ENCODE measurements at regions not wholly inside any gene's neighbourhood (a gene's known extent, or its start where the extent isn't known, plus 50 kb on each side); places are given as distances from the start of the nearest gene placed in this dataset.

DNA sequence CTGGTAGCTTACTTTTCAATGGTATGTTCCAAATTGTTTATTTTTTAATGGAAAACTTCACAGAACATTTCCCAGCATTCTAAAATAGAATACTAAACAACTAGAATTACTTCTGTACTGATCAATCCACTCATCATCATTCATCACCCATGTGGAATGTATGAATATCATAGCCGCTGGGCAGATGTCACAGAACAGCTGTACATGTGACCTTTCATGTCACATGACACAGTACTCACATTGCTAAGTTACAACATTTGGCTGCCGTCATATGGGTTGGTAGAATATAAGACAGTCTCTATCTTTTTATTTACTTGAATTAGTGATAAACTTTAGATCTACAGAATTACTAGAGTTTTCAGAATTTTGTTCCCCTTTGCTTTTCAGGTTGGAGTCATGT is 387.6 kb downstream of the ZEB2 start:
- Histone ChIP-seq H3K36me3 (no peaks in the 10 kb centered on the region), H3K4me2 (no peak overlapping the region), H3F3A (ENCODE audit: low read depth) (peaks cover 9% of the 10 kb centered on the region), H3K9me3 (ENCODE audit: low read depth) (no peaks in the 10 kb centered on the region), H3K9ac (no peak overlapping the region), H3K4me1 (peaks cover 11% of the 10 kb centered on the region), H2AFZ (replicated peaks) (no peak overlapping the region), H3K27me3 (no peaks in the 10 kb centered on the region), H4K20me1 (ENCODE audit: low read depth) (no peaks in the 10 kb centered on the region), H3K4me3 (no peak overlapping the region), H3K27ac (no peak overlapping the region), H3K79me2 (ENCODE audit: low read depth) (no peaks in the 10 kb centered on the region)
- no peak overlapping the region for H3K27ac Mint-ChIP-seq
- no peak for DNase-seq (ENCODE audit: low spot score)
- peaks cover 5% of the 10 kb centered on the region for H3K36me3 Mint-ChIP-seq
- H3K27me3 Mint-ChIP-seq (ENCODE audit: insufficient read depth, low read depth), result no peaks in the 10 kb centered on the region
- TF ChIP-seq EZH2 (IDR thresholded peaks at IDR 0.05), result no peak
- TF ChIP-seq, protein P1, sequence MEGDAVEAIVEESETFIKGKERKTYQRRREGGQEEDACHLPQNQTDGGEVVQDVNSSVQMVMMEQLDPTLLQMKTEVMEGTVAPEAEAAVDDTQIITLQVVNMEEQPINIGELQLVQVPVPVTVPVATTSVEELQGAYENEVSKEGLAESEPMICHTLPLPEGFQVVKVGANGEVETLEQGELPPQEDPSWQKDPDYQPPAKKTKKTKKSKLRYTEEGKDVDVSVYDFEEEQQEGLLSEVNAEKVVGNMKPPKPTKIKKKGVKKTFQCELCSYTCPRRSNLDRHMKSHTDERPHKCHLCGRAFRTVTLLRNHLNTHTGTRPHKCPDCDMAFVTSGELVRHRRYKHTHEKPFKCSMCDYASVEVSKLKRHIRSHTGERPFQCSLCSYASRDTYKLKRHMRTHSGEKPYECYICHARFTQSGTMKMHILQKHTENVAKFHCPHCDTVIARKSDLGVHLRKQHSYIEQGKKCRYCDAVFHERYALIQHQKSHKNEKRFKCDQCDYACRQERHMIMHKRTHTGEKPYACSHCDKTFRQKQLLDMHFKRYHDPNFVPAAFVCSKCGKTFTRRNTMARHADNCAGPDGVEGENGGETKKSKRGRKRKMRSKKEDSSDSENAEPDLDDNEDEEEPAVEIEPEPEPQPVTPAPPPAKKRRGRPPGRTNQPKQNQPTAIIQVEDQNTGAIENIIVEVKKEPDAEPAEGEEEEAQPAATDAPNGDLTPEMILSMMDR (IDR thresholded peaks at IDR 0.05), result no peak
- no peak for TF ChIP-seq EZH2phosphoT487 (IDR thresholded peaks at IDR 0.05)
- no peaks in the 10 kb centered on the region for H3K9me3 Mint-ChIP-seq
- H3K4me3 Mint-ChIP-seq, result no peak overlapping the region
- peaks cover 11% of the 10 kb centered on the region for H3K4me1 Mint-ChIP-seq

DNA sequence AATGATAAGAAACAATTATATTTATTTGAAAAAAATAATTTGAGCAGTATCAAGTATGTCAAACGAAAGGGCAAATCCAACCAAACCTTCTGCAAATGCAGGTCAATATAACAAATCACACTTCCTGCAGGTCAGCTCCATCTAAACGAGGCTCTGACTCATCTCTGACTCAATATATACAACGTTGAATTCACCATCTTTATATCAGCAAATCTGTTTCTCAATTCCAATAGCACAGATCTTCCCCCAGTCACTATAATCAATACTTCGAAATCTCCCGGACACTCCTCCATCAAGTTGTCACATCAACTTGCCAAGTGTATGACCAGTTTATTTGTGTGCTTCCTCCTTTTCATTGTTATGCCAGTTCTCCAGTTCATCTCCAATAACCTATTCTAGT is 388.9 kb downstream of the ZEB2 start:
- no peak overlapping the region for H3K27ac ChIP-seq
- H3K27me3 ChIP-seq, result no peaks in the 10 kb centered on the region
- H4K20me1 ChIP-seq (ENCODE audit: low read depth), result no peaks in the 10 kb centered on the region
- no peak overlapping the region for H3K4me3 Mint-ChIP-seq
- no peaks in the 10 kb centered on the region for H3K36me3 ChIP-seq
- H3K4me2 ChIP-seq, result no peak overlapping the region
- no peak overlapping the region for H3K4me3 ChIP-seq
- peaks cover 8% of the 10 kb centered on the region for H3K4me1 Mint-ChIP-seq
- no peaks in the 10 kb centered on the region for H3K79me2 ChIP-seq (ENCODE audit: low read depth)
- no peak overlapping the region for H3K27ac Mint-ChIP-seq
- no peak overlapping the region for H2AFZ ChIP-seq (replicated peaks)
- peaks cover 5% of the 10 kb centered on the region for H3K36me3 Mint-ChIP-seq
- H3K9me3 Mint-ChIP-seq, result no peaks in the 10 kb centered on the region
- no peak for DNase-seq (ENCODE audit: low spot score)
- no peaks in the 10 kb centered on the region for H3K9me3 ChIP-seq (ENCODE audit: low read depth)
- no peak for TF ChIP-seq EZH2phosphoT487 (IDR thresholded peaks at IDR 0.05)
- TF ChIP-seq, protein P1 (IDR thresholded peaks at IDR 0.05), result no peak
- TF ChIP-seq EZH2 (IDR thresholded peaks at IDR 0.05), result no peak
- H3K27me3 Mint-ChIP-seq (ENCODE audit: insufficient read depth, low read depth), result no peaks in the 10 kb centered on the region
- peaks cover 11% of the 10 kb centered on the region for H3K4me1 ChIP-seq
- no peak overlapping the region for H3K9ac ChIP-seq
- peaks cover 9% of the 10 kb centered on the region for H3F3A ChIP-seq (ENCODE audit: low read depth)

DNA sequence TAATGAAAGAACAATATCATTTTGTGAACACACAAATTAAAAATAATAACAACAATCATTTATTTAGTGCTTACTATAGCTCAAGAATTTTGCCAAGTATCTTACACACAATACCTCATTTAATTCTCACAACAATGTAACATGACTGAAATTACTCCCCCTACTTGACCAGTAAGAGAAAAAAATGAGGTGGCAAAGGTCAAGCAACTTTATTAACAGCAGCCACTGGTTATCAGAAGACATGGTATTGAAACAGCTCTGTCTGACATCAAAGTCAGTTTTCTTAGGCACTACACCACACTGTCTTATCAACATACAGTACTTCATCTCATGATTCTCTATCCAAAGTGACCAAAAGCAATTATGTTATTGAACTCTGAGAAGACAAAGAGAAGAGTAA is 389.4 kb downstream of the ZEB2 start:
- no peaks in the 10 kb centered on the region for H3K36me3 ChIP-seq
- H3K27me3 ChIP-seq, result no peaks in the 10 kb centered on the region
- H3K79me2 ChIP-seq (ENCODE audit: low read depth), result no peaks in the 10 kb centered on the region
- H3K9ac ChIP-seq, result no peak overlapping the region
- H3K4me3 ChIP-seq, result no peak overlapping the region
- no peak overlapping the region for H3K27ac ChIP-seq
- H4K20me1 ChIP-seq (ENCODE audit: low read depth), result no peaks in the 10 kb centered on the region
- peaks cover 5% of the 10 kb centered on the region for H3K36me3 Mint-ChIP-seq
- no peaks in the 10 kb centered on the region for H3K9me3 Mint-ChIP-seq
- H3K27me3 Mint-ChIP-seq (ENCODE audit: insufficient read depth, low read depth), result no peaks in the 10 kb centered on the region
- H3K4me3 Mint-ChIP-seq, result no peak overlapping the region
- peaks cover 11% of the 10 kb centered on the region for H3K4me1 ChIP-seq
- DNase-seq (ENCODE audit: low spot score), result no peak
- no peak overlapping the region for H2AFZ ChIP-seq (replicated peaks)
- TF ChIP-seq, protein P1 (IDR thresholded peaks at IDR 0.05), result no peak
- TF ChIP-seq EZH2 (IDR thresholded peaks at IDR 0.05) (no peak), EZH2phosphoT487 (IDR thresholded peaks at IDR 0.05) (no peak)
- no peak overlapping the region for H3K27ac Mint-ChIP-seq
- peaks cover 8% of the 10 kb centered on the region for H3K4me1 Mint-ChIP-seq
- no peaks in the 10 kb centered on the region for H3K9me3 ChIP-seq (ENCODE audit: low read depth)
- H3K4me2 ChIP-seq, result no peak overlapping the region
- peaks cover 9% of the 10 kb centered on the region for H3F3A ChIP-seq (ENCODE audit: low read depth)

All from neural progenitor cell (in vitro differentiated cells).